ENCODE measurements at regions not wholly inside any gene's neighbourhood (a gene's known extent, or its start where the extent isn't known, plus 50 kb on each side); places are given as distances from the start of the nearest gene placed in this dataset.

DNA sequence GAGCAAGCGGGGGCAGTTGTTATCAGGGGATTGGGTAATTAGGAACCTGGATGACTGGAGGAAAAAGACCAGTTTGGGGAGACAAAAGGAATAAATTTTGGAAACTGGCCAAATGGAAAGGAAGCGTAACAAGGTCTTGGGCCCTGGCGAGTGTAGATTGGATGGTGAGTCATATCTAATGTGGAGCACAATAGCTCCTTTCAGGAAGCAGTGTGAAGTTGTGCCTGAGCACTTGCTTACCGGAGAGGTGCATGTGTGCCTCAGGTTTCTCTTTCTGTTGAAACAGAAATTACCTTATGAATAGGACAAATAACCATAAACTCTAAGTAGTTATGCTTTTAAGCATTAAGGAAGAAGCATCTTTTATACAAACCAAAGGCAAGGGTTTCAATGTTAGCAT is 176.4 kb downstream of the KIF4B start:
- no peak for FAIRE-seq

DNA sequence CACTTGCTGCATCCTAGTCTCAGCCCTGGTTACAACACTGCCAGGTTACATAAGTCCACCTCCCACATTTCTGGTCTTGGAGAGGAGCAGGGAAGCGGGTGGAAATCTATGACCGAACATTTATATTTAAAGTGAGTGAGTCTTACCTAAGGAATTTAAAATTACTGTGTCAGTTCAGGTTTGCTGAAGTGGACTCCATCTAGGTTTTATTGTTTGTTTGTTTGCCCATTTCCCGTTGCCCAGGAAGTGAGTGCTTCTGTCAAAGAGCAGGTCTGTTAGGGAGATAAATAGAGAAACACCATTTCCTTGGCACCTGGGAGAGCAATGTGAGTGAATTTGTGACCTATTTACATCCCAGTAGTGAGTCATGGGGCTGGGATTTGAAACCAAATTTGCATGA is 179.5 kb downstream of the KIF4B start:
- no peak for FAIRE-seq

More for the DNA sequence above, 176.4 kb downstream of the KIF4B start:
- no peak for DNase-seq (ENCODE audit: extremely low spot score, insufficient read length, low read depth)

DNA sequence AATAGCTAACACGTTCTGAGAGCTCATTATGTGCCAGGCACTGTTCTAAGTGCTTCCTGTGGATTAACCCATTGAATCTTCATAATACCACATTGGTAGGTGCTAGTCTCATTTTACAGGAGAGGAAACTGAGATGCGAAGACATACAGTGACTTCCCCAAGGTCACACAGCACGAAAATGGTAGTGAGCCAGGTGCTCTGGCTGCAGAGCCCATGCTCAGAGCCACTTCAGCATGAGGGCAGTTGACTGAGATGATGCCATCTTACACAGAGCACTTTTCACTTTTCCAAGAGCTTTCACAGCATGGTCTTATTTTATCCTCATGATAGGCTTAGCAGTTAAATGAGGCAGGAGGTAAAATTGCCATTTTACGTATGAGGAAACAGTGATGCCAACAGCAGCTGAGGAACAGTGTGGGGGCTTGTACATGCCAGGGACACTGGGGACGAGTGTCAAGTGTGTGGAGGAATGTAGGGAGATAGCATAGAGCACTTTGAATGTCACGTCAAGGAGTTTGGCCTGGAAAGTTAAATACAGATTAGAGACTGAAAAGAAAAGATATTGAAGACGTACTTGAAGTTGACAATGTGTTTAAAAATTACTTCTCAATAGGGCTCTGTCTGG is 180.0 kb downstream of the KIF4B start:
- no peak for DNase-seq (ENCODE audit: extremely low spot score, insufficient read length, low read depth)
- no peak for FAIRE-seq

More for the DNA sequence above, 179.5 kb downstream of the KIF4B start:
- no peak for DNase-seq (ENCODE audit: extremely low spot score, insufficient read length, low read depth)

DNA sequence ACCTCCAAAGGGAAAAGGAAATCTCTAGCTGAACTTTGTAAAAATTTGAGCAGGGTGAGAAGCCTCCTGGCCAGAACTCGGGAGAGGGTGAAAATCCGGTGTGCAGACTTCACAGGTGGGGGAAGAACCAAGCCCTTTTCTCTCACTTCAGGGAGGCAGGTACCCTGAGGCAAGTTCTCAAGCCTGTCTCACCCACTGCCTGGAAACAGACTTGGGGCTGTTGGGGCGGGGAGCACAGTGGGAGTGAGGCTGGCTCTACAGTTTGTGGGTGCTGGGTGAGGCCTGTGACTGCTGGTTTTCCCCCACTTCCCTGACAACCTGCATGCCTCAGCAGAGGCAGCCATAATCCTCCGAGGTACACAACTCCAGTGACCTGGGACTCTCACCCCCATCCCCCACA is 187.1 kb downstream of the KIF4B start:
- DNase-seq (ENCODE audit: extremely low spot score, insufficient read length, low read depth) (no peak), FAIRE-seq (no peak)

DNA sequence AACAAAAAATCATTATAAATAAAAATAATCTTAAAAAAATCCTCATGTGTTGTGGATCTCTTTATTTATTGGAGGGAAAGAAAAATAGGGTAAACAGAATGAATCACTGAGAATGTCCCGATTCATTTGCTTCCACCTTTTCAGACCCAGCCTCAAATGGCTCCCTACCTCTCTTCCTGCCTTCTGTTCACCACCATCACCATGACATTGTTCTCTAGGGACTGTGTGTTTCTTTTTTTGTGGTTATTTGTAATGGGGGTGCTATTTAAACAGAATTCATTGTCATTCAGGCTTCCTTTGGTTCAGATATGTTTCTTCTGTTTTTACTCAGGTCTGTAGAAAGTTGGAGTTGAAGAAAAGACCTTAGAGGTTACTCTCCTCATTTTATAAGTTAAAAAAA is 198.2 kb downstream of the KIF4B start:
- no peak for DNase-seq (ENCODE audit: extremely low spot score, insufficient read length, low read depth)
- no peak for FAIRE-seq

DNA sequence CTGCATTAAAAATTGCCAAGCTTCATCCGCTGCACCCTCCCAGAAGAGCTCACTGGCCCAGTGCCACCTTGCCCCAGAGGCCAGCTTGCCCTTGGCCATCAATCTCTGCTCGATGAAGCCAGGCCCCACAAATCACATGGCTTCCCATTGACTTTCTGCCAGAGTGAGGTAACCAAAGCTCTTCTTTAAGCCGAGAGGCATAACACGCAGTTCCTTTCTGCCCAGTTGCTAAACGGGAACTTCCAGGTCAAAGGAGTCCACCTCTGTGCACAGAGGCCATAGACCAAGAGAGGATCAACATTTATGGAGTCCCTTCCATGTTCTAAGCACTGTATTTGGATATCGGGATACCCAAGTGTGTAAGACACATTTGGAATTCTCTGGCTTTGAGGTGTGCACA is 208.8 kb downstream of the KIF4B start:
- DNase-seq (ENCODE audit: extremely low spot score, insufficient read length, low read depth) (no peak), FAIRE-seq (no peak)

DNA sequence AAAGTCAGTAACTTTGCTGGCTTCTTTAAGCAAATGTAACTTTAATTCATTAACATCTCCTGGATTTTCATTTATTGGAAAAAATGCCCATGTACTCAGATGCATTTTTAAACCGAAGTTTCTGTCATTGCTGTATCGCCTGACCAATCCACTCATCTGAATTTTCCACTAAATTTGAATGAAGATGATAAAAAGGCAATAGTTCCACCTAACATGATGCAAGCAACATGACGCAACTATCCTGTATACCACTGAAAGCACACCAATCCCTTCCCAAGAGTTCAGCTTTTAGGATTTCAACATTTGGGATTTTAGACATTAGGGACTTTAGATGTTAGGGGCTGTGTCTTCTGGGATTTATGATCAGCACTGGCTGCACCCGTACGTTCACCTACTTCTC is 215.6 kb downstream of the KIF4B start:
- DNase-seq (ENCODE audit: extremely low spot score, insufficient read length, low read depth) (no peak), FAIRE-seq (no peak)

GRCh38 chr5:155239803-155240202 is 226.2 kb downstream of the KIF4B start:
- no peak for FAIRE-seq
- DNase-seq (ENCODE audit: extremely low spot score, insufficient read length, low read depth), result no peak

GRCh38 chr5:155250596-155250995 is 237.0 kb downstream of the KIF4B start:
- DNase-seq (ENCODE audit: extremely low spot score, insufficient read length, low read depth) (no peak), FAIRE-seq (no peak)

- FAIRE-seq, result no peak
- no peak for DNase-seq (ENCODE audit: extremely low spot score, insufficient read length, low read depth)
Observed at GRCh38 chr5:155252025-155252424, 238.5 kb downstream of the KIF4B start.

GRCh38 chr5:155252717-155253116 is 239.2 kb downstream of the KIF4B start:
- FAIRE-seq (no peak), DNase-seq (ENCODE audit: extremely low spot score, insufficient read length, low read depth) (no peak)

- no peak for DNase-seq (ENCODE audit: extremely low spot score, insufficient read length, low read depth)
- no peak for FAIRE-seq
Observed at GRCh38 chr5:155254399-155254798, 240.8 kb downstream of the KIF4B start.

- FAIRE-seq (no peak), DNase-seq (ENCODE audit: extremely low spot score, insufficient read length, low read depth) (no peak)
Observed at GRCh38 chr5:155258161-155258560, 244.6 kb downstream of the KIF4B start.

- FAIRE-seq, result no peak
- no peak for DNase-seq (ENCODE audit: extremely low spot score, insufficient read length, low read depth)
Observed at GRCh38 chr5:155259648-155260047, 246.1 kb downstream of the KIF4B start.

DNA sequence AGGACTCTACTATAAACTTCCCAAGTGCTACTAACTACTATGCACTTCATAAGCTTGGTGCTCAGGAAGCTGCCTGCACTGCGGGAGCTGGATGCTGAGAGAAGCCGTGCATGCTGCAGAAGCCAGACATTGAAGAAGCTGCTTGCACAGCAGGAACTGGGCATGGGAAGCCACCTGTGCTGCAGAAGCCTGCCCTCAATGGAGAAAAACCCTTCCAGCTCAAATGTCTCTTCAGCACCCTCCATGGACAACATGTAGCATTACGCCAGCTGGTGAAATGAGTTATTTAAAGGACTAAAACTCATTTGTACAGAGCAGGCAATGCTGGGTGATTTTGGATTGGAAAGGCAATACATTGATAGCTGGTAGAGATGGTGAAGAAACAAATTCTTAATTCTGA is 247.2 kb downstream of the KIF4B start:
- no peak for DNase-seq (ENCODE audit: extremely low spot score, insufficient read length, low read depth)
- no peak for FAIRE-seq

DNA sequence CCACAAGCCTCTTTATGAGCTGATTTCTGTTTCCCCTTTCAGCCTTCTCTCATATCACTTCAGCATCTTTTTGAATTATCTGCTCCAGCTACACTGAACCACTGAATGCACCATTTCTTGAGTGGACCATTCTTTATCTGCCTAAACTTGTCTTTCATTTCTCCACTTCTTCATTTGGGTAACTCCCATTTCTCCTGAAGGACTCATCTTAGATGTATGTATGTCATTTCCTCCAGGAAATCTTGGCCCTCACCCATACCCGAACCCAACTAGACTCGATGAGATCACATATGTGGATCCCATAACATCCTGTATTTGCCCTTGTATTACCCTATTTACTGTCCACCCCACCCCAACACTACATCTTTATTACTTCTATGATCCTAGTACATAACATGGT is 249.8 kb downstream of the KIF4B start:
- DNase-seq (ENCODE audit: extremely low spot score, insufficient read length, low read depth), result no peak
- FAIRE-seq, result no peak

DNA sequence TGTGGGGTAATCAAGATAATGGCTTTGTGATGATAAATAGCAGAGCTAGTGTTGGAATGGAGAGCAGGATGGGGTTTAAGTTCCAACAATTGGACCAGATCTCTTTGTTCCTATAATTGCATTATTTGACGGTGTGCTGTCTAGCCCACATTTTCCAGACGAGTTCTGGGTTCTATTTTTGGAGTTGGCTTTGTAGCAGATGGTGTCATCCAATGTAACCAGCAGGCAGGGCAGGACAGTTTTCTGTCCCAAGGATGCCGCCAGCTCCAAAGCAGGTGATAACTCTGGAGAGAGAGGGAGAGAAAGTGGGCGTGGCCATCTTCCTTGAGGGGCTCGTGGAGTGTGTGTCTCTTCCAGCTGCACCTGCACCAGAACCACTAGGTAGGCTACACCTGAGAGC is 251.3 kb downstream of the KIF4B start:
- DNase-seq (ENCODE audit: extremely low spot score, insufficient read length, low read depth), result no peak
- FAIRE-seq, result no peak

GRCh38 chr5:155268770-155269425 is 255.3 kb downstream of the KIF4B start:
- FAIRE-seq (no peak), DNase-seq (ENCODE audit: extremely low spot score, insufficient read length, low read depth) (no peak)

DNA sequence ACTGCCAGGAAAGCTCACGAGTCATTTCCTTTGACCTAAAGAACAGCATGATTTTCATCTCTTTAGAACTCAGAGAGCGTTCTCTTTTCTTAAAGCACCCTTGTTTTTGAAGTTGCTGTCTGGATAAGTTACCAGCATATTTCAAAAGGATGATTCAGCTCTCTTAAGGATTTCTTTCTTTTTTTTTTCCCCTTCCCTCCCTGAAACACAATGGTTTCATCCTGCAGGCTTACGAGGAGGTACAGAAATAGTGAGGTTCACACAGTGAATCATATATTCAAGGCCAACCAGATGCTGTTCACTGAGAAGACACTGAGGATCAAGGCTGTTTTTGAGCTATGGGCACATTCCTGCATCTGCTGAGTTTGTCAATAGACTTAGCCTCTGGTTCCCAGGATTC is 257.2 kb downstream of the KIF4B start:
- DNase-seq (ENCODE audit: extremely low spot score, insufficient read length, low read depth) (no peak), FAIRE-seq (no peak)

DNA sequence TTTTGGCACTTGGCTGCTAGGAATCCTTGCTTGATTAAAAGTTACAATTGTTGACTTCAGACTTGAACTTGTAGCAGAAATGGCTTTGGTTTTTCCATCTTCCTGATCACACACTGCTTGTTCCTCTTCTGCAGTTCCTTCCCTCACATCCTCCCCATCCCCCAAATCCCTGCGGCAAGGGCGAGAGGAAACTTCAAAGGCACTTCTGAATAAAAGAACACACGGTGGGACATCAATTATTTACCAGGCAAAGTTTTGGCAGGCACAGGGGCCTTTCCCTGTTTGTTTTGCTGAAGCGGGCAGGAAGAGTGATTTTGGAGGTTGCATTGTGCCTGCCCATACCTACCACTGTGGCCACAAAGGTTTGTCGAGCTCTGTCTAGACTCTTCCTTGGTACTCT is 260.9 kb downstream of the KIF4B start:
- no peak for FAIRE-seq

DNA sequence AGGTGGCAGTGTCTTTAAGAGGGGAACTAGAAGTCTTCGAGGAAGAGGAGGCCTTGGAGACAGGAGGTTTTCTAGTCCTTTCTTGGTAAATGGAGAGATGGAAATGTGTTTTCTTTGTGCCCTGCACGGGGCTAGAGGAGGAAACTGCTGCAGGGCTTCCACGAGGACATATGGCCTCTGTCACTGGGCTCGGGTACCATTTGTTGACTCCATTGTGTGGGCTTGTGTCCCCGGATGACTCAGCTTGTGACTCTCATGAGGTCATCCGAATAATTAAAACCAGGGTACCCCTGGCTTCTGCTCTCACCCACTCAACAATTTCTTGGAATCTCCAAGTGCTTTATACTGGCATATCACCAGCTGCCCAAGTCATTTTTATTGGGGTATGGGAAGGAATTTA is 261.7 kb downstream of the KIF4B start:
- DNase-seq (ENCODE audit: extremely low spot score, insufficient read length, low read depth) (no peak), FAIRE-seq (no peak)

More for the DNA sequence above, 260.9 kb downstream of the KIF4B start:
- no peak for DNase-seq (ENCODE audit: extremely low spot score, insufficient read length, low read depth)

DNA sequence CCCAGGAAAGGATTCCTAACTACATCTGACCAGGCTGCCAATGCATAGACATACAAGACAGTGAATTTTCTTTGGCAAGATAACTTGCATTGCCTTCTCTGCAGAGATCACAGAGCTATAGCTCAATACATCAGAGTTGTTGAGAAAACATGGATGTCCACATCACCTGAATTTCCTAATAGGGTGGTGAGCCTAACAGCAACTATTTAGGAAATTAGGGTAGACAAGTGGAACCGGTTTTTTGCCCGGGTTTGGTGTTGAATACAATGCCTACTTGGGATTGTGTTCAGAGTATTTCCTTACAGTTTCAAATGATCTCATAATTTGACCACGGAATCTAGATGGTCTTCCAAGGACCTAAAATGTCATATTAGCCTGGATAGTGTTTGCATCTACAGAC is 262.7 kb downstream of the KIF4B start:
- no peak for DNase-seq (ENCODE audit: extremely low spot score, insufficient read length, low read depth)
- FAIRE-seq, result no peak
